Effector CD4-positive, alpha-beta T cell (primary cell): ENCODE measurements at regions not wholly inside any gene's neighbourhood (a gene's known extent, or its start where the extent isn't known, plus 50 kb on each side); places are given as distances from the start of the nearest gene placed in this dataset.
"Not testable (repeated sequence)": the region's sequence is repeated elsewhere in the genome, so short reads cannot be mapped to it uniquely, and the experiment has no call there.

Source experiments
- DNase-seq: peaks from one replicate; pipeline ENCODE4 v3.0.0-alpha.2; 2020

- DNase-seq = no peak
Measured at GRCh38 chr9:18037981-18038380, 436.0 kb upstream of the ADAMTSL1 start.

GRCh38 chr9:18040327-18040726 lies 433.6 kb upstream of the ADAMTSL1 start:
- no peak for DNase-seq

DNA sequence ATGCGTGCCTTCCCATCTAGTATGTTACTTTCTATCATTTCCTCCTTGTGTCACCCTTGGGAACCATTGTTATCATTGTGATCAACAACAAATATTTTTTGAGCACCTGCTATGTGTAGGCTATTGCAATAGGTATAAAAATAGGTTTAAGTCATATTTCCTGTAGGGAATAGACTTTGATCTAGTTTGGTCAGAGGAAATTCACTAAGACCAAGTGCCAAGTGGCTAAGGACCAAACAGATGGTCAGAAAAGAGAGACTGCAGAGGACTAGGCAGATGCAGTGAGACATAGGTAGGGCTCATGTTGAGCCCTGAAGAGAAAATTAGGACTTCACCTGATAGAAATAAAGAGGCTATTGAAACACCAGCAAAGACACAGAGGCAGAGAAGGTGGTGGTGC lies 430.0 kb upstream of the ADAMTSL1 start:
- DNase-seq = no peak

GRCh38 chr9:18045326-18045725 lies 428.6 kb upstream of the ADAMTSL1 start:
- DNase-seq = no peak

GRCh38 chr9:18046068-18046467 lies 427.9 kb upstream of the ADAMTSL1 start:
- no peak for DNase-seq

DNA sequence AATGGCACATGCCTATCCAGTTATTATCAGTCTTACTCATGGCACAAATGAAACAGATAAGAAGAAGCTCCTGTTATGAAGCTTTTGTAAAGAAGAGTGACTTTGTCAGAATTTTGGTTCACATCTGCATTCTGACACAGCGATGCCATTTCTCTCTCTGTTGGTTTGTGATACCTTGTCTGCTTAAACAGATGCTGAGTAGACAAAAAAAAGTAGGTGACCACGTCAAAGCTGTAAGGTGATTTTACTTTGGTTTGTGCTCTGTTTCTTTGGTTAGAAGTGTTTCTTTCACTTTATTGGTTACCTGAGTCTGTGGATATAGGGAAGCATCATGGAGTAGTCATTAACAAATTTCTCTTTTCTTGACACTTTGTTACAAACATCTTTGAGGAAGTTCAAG lies 422.3 kb upstream of the ADAMTSL1 start:
- no peak for DNase-seq

- DNase-seq = no peak
Measured at GRCh38 chr9:18052060-18052459, 421.9 kb upstream of the ADAMTSL1 start.

- no peak for DNase-seq
Measured at GRCh38 chr9:18056269-18056992, 417.5 kb upstream of the ADAMTSL1 start.

DNA sequence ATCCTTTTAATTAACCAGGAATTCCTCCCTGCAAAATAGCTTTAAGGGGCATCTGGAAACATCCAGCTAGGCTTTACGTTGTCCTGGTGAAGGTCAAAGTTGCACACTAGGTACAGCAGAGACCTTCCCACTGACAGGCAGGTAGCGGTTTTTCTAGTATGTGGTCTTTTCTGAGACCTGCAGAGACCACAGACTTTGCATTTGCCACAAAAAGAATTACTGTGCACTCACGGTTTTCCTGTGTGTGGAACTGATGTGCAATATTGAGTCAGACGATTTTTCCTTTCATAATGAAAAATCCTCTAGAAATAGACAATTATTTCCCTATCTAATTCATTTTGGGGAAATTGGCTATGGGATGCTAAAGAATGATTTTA lies 417.0 kb upstream of the ADAMTSL1 start:
- DNase-seq = no peak

DNA sequence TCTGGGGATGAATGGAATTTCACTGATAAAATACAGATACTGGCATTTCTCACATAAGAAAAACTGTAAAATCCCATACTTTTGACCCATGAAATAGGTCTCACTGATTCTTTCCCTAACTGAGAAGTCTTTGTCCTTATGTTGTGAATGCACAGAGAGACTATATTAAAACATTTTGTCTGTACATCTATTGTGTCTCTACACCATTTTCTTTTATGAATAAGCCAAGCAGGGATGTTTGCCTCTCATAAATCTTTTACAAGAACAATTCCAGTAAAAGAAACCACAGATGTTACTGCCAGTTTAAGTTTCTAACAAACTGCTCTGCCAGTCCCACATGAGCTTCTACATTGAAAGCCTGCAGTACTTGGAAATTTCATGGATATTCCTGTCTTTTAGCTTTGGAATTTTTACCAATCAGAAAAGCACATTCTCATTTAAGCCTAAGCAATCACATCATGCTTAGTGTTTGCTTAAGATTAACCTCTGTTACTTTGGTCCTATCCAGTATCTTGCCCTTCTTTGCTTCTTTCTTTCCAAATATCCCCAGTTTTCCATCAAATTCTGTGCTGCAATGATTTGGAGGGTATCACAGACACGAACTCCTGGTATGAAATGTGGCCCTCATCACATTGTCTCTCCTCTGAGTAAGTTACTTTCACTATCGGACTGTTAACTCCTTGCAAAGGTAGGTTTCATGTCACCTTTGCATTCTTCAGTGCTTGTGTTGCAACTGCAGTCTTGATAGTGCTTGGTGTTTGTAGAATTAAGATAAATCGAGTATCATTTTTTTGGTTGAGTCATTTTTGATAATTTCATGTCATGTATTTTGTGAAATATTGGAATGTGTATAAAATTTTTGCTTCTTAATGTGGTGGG lies 415.1 kb upstream of the ADAMTSL1 start:
- DNase-seq = no peak

DNA sequence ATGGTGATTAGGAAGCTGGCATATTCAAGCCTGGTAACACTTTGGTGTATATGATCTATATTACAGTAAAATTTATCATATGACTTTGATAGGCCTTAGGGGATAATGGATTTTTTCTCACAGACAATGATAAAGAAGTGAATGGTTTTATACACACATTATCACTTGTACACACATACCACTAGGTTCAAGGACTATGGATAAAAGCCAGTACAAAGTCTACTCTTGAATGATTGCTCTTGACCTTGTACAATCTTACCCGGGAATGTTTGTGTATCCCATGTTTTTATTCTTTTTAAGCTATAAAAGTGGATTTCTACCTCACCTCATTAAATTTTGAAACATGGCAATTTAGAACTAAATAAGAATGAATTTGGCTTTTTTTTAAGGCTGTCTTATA lies 414.5 kb upstream of the ADAMTSL1 start:
- no peak for DNase-seq

DNA sequence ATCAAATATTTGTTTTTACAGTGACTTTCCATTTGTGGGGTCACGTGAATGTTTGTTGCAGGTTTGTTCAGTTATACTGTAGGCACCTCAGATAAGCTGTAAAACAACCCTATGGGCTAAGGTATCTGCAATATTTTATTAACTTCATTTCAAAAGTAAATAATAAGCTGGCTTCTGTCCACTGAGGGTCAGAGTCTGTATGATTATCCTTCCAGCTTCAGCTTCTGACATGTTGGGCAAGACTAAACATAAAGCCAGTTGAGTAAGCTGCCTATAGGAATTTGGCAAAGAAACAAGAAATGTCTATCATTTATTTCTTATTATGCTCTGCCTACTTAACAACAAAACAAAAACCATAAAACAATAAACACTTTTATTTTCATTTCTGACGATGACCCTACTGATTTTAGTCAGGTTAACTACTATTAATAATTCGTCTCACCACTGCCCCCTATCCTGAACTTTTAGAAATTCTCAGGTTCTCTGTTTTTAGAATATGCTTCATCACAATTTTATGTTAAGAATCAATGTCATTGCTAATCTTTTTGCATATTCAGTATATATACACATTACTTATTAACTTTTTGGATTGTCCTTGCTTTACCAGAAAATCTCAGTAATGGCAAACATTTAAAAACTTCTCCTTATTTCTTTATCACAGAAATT lies 413.6 kb upstream of the ADAMTSL1 start:
- DNase-seq = no peak

GRCh38 chr9:18061332-18061731 lies 412.6 kb upstream of the ADAMTSL1 start:
- DNase-seq = no peak

DNA sequence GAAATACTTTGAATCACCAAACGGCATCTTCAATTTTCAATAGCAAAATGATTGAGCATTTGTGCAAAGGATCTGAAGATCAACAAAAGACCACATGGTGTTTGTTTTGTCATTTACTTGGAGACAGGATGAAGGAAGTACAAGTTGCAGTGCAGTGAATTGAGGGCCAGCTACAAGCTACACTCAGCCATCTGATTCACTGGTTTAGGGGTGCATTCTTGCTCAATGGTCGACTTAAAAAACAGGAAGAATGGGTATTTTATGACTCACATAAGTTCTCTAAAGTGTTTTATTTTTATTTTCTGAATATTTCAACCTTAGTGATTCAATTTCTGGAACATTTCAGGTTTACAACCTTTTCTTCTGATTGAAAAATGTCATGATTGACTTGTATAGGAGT lies 412.1 kb upstream of the ADAMTSL1 start:
- DNase-seq = no peak

GRCh38 chr9:18063856-18064390 lies 410.0 kb upstream of the ADAMTSL1 start:
- DNase-seq = no peak

GRCh38 chr9:18066608-18067007 lies 407.3 kb upstream of the ADAMTSL1 start:
- not testable (repeated sequence) for DNase-seq

- DNase-seq = no peak
Measured at GRCh38 chr9:18067548-18068120, 406.3 kb upstream of the ADAMTSL1 start.

DNA sequence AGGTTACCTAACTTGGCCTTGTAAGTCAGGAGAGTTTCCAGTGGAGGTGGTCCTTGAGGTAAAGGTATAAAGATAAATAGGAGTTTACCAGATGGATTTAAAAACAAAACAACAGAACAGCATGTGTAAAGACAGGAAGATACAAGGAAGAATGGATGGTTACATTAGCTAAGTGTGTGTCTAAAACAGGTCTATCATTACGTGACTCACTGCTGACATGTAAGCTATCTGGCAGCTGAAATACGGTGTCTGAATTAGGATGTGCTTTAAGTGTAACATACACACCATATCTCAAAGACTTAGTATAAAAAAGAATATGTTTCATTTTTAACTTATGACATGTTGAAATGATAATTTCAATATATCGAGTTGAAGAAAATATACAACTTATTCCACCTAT lies 405.1 kb upstream of the ADAMTSL1 start:
- DNase-seq = no peak

GRCh38 chr9:18071651-18072060 lies 402.3 kb upstream of the ADAMTSL1 start:
- DNase-seq = no peak

DNA sequence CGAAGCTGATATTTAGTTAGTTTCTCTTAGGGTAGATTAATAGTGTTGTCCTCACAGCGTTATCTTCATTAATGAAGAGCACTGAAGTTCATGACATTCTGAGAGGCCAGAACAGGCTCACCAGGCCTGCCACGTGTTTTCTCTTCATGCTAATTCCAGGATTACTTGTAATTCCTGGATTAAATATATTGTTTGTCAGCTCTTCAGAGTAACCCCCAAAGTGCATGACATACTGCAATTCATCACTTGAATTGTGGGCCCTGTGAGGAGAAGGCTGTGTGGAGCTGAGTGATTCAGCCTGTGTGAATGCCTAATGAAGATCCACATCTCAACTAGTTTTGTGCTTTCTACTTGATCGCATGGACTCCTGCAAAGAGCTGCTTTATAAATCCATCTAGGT lies 401.0 kb upstream of the ADAMTSL1 start:
- no peak for DNase-seq

DNA sequence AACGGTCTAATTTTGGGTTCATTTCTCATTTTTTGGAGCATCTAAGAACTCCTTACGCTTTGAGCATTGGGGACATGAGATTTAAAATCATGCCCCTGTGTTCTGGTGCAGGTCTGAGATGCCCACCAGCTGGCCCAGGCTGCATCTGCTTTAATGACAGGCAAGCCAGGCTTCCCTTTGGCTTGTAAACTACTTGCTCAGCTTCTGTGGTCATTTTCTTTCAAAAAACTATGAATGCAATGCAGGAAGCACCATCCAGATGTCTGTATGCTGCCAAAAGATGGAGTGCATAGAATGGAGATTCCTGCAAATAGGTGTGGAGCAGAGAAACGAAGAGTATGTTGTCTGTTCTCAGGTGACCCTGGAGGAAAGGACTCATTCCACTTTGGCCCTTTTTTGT lies 399.9 kb upstream of the ADAMTSL1 start:
- DNase-seq = no peak

GRCh38 chr9:18075253-18075952 lies 398.6 kb upstream of the ADAMTSL1 start:
- DNase-seq = no peak
